ENCODE measurements at regions not wholly inside any gene's neighbourhood (a gene's known extent, or its start where the extent isn't known, plus 50 kb on each side); places are given as distances from the start of the nearest gene placed in this dataset.

DNA sequence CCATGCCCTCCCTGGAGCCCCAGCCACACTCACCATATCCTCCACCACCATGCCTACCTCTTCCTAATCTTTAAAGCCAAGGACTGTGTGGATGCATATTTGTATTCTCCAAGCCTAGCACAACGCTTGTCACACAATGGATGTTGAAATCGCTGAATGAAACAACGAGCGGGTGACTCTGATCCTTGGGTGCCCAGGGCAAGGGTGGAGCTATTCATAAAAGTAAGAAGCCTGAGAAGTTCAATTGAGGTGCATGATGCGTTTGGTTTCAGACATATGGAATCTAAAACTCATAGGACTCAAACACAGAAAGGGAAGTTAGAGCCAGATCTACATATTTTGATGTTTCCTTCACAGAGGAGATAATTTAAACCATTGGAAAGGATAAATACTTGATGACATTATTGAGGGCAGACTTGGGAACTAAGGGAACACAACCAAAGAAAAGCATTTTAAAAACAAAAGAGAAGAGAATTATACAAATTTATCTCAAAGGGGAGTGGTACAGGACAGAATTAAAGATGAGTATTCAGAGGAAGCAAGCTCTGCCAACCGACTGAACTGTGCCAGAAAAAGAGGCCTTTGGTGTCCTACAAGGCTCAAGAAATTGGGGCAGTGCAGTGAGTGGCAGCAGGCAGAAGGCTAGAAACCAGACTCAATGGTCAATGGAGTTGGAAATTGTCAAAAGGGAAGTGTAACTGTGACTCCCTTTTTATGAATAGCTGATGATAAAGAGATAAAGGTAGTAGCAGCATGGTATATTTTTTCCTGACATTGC is 200.6 kb upstream of the NCKAP5 start:
- Mint-ChIP-seq H3K36me3 (ENCODE audit: insufficient read depth, unreplicated experiment) (no peaks in the 10 kb centered on the region), H3K9me3 (ENCODE audit: low read depth, unreplicated experiment) (no peaks in the 10 kb centered on the region), H3K4me1 (ENCODE audit: low read depth, unreplicated experiment) (no peaks in the 10 kb centered on the region), H3K27ac (ENCODE audit: unreplicated experiment) (no peak overlapping the region), H3K27me3 (ENCODE audit: unreplicated experiment) (peaks cover 35% of the 10 kb centered on the region), H3K4me3 (ENCODE audit: low read depth, unreplicated experiment) (no peak overlapping the region)
- TF ChIP-seq, protein P1, sequence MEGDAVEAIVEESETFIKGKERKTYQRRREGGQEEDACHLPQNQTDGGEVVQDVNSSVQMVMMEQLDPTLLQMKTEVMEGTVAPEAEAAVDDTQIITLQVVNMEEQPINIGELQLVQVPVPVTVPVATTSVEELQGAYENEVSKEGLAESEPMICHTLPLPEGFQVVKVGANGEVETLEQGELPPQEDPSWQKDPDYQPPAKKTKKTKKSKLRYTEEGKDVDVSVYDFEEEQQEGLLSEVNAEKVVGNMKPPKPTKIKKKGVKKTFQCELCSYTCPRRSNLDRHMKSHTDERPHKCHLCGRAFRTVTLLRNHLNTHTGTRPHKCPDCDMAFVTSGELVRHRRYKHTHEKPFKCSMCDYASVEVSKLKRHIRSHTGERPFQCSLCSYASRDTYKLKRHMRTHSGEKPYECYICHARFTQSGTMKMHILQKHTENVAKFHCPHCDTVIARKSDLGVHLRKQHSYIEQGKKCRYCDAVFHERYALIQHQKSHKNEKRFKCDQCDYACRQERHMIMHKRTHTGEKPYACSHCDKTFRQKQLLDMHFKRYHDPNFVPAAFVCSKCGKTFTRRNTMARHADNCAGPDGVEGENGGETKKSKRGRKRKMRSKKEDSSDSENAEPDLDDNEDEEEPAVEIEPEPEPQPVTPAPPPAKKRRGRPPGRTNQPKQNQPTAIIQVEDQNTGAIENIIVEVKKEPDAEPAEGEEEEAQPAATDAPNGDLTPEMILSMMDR (IDR thresholded peaks at IDR 0.05; ENCODE audit: unreplicated experiment) = no peak
- no peak for DNase-seq
- CTCF ChIA-PET = no interaction called here
- BruUV-seq (replicated peaks) = no TSS peak
- intact Hi-C loops (cut with micrococcal nuclease; ENCODE audit: unreplicated experiment) = no loop called here

DNA sequence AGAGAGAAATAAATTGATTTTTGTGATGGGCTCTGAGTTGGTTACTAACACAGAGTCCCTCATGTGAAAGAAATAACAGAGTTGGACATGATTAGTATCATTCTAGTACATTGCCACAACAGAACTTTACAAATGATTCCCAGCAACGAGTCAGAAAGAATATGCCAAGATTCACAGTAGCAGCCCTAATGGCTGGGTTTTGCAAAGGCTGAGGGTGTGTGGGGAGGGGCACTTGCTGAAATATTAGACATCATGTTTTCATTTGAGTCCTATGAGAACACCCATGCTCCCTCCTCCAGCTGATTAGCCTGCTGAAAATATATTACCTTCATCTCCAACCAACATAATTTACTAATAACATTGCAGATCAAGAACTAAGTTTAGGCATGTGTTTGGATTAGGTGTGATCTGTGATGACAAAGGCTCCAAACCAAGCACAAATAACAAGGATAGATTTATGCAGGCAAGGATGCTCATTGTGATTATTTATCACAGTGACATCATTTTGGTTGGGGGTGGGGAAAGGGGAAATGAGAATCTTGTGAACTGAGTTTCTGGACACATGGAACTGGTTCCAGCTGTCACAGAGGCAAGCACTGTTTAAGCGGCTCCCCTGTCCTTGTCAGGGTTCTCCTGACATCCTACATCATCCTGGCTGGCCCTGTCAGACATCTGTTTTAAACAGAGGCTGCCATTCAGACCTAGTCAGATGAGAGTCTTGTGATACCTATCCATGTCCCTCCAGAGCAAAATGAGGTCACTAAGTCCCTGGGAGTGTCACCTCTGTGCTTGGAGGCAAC is 205.8 kb upstream of the NCKAP5 start:
- no peak for DNase-seq
- H3K27me3 Mint-ChIP-seq (ENCODE audit: unreplicated experiment) = peaks cover 5% of the 10 kb centered on the region
- H3K4me1 Mint-ChIP-seq (ENCODE audit: low read depth, unreplicated experiment) = no peaks in the 10 kb centered on the region
- H3K4me3 Mint-ChIP-seq (ENCODE audit: low read depth, unreplicated experiment) = no peak overlapping the region
- TF ChIP-seq, protein P1 (IDR thresholded peaks at IDR 0.05; ENCODE audit: unreplicated experiment) = no peak
- no peaks in the 10 kb centered on the region for H3K9me3 Mint-ChIP-seq (ENCODE audit: low read depth, unreplicated experiment)
- CTCF ChIA-PET = no interaction called here
- no peaks in the 10 kb centered on the region for H3K36me3 Mint-ChIP-seq (ENCODE audit: insufficient read depth, unreplicated experiment)
- BruUV-seq (replicated peaks) = no TSS peak
- intact Hi-C loops (cut with micrococcal nuclease; ENCODE audit: unreplicated experiment) = no loop called here
- H3K27ac Mint-ChIP-seq (ENCODE audit: unreplicated experiment) = no peak overlapping the region

DNA sequence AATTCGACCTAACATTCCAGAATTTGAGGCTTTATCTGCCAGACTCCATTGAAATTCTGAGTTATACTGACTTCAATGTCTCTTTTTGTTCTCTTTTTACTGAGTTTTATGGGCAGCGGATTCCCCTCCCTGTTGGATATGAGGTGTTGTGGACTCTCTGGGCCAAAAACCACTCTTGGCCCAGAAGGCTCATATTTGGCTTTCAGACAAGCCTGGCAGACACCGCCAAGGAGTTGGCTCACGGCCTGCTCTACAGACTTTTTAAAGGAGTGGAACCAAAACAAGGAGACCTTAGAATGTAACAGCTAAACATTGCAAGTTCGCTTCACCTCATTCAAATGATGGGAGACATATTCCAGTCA is 206.4 kb upstream of the NCKAP5 start:
- DNase-seq = no peak
- H3K27me3 Mint-ChIP-seq (ENCODE audit: unreplicated experiment) = no peaks in the 10 kb centered on the region
- intact Hi-C loops (cut with micrococcal nuclease; ENCODE audit: unreplicated experiment) = no loop called here
- CTCF ChIA-PET = no interaction called here
- H3K36me3 Mint-ChIP-seq (ENCODE audit: insufficient read depth, unreplicated experiment) = no peaks in the 10 kb centered on the region
- no peaks in the 10 kb centered on the region for H3K9me3 Mint-ChIP-seq (ENCODE audit: low read depth, unreplicated experiment)
- no TSS peak for BruUV-seq (replicated peaks)
- H3K4me1 Mint-ChIP-seq (ENCODE audit: low read depth, unreplicated experiment) = no peaks in the 10 kb centered on the region
- H3K27ac Mint-ChIP-seq (ENCODE audit: unreplicated experiment) = no peak overlapping the region
- no peak overlapping the region for H3K4me3 Mint-ChIP-seq (ENCODE audit: low read depth, unreplicated experiment)
- TF ChIP-seq, protein P1 (IDR thresholded peaks at IDR 0.05; ENCODE audit: unreplicated experiment) = no peak

DNA sequence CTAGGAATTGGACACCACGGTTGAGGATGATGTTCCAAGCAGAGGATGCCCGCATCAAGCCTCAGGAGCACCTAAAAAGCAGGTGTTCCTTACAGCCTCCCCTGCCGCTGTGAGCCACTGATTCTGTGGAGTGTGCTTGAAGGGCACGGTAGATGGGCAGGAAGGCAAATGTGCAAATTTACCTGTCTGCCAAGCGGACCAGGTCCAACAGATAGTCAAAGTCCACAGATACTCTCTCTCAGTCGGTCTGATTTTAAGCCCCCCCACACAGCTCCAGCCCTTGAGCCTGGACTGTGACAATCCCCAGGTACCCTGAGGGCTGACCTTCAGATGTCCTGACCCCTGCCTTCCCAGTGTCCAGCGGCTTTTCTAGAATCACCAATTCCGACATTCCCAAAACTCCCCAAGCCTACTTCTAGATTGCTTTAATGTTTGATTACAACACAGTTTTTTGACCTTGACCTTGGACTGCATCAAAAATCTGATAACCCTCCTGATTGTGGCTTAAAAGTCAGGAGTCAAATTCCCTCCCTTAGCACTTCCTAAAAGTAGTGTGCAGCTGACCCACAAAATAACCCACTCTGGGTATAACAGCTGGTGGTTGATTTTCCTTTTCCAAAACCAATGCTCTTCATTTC is 208.8 kb upstream of the NCKAP5 start:
- Mint-ChIP-seq H3K36me3 (ENCODE audit: insufficient read depth, unreplicated experiment) (no peaks in the 10 kb centered on the region), H3K27ac (ENCODE audit: unreplicated experiment) (no peak overlapping the region), H3K4me1 (ENCODE audit: low read depth, unreplicated experiment) (no peaks in the 10 kb centered on the region), H3K4me3 (ENCODE audit: low read depth, unreplicated experiment) (no peak overlapping the region), H3K9me3 (ENCODE audit: low read depth, unreplicated experiment) (no peaks in the 10 kb centered on the region), H3K27me3 (ENCODE audit: unreplicated experiment) (no peaks in the 10 kb centered on the region)
- intact Hi-C loops (cut with micrococcal nuclease; ENCODE audit: unreplicated experiment) = no loop called here
- BruUV-seq (replicated peaks) = no TSS peak
- TF ChIP-seq, protein P1 (IDR thresholded peaks at IDR 0.05; ENCODE audit: unreplicated experiment) = no peak
- DNase-seq = no peak
- CTCF ChIA-PET = interaction anchor here (2.0 kb wide), 1 partner anchor 257 kb away, joined by 6 read pairs; no protein-coding TSS in a partner anchor

Measured in Calu3 (cell line).